Adrenal gland (tissue), 9 donors: ENCODE measurements at regions not wholly inside any gene's neighbourhood (a gene's known extent, or its start where the extent isn't known, plus 50 kb on each side); places are given as distances from the start of the nearest gene placed in this dataset.
"Not testable (repeated sequence)": the region's sequence is repeated elsewhere in the genome, so short reads cannot be mapped to it uniquely, and the experiment has no call there.

ENCODE experiments used
- DNase-seq, 7 donors: peaks; one replicate each; pipeline ENCODE4 v3.0.0-alpha.2; 2019 to 2020
- H3K27ac ChIP-seq, 5 donors: fragments of 200-600 bp; sonication (generic) in 4 of 5; 1 replicate in 3 of 5; 2 replicates in 2 of 5; pipeline versions ENCODE4 v1.5.1 to v1.8.0; 2016 to 2020; ENCODE audit warnings: mild to moderate bottlenecking in 1 of 5
- H3K27me3 ChIP-seq: fragments of 200-600 bp; 2 replicates; pipeline ENCODE4 v1.8.0; 2021
- H3K36me3 ChIP-seq, 2 donors: fragments of 200-600 bp; replicated peaks in 1 of 2; 1 replicate in 1 of 2; 2 replicates in 1 of 2; pipeline versions ENCODE4 v1.5.1 to v1.8.0; 2018 to 2022
- H3K4me1 ChIP-seq, 2 donors: fragments of 200-600 bp; replicated peaks in 1 of 2; 1 replicate in 1 of 2; 2 replicates in 1 of 2; pipeline versions ENCODE4 v1.5.1 to v1.8.0; 2018 to 2021
- H3K4me3 ChIP-seq, 4 donors: fragments of 200-600 bp; sonication (generic) in 3 of 4; one replicate each; pipeline ENCODE4 v1.5.1; 2016 to 2018
- H3K9me3 ChIP-seq, 3 donors: fragments of 200-600 bp; sonication (generic) in 1 of 3; replicated peaks in 1 of 3; 1 replicate in 2 of 3; 2 replicates in 1 of 3; pipeline versions ENCODE4 v1.5.1 to v1.8.0; 2016 to 2021
- POLR2A ChIP-seq, 2 donors: fragments of 450-650 bp; IDR thresholded peaks; one replicate each; pipeline ENCODE4 v1.6.1; 2017; ENCODE audit warnings: antibody characterized with exemption in 2 of 2, mild to moderate bottlenecking in 2 of 2, moderate library complexity in 1 of 2
- WGBS, 4 donors: extraction: QIAGEN DNeasy Blood & Tissue Kit in 2 of 4; methylation state at CpG; one replicate each; pipeline versions ENCODE4 v1.1.5 to v1.1.7; 2013 to 2017; 5-methylcytosine and 5-hydroxymethylcytosine counted together
- intact Hi-C, 2 donors: fragments of 100-400 bp; cut with DNase I; formaldehyde crosslinking; loops; one replicate each; pipeline versions ENCODE4 v1.14.1 to v1.15.0; 2022 to 2023
- TF ChIP-seq, protein P1 (sequence below), 6 experiments: fragments of 450-650 bp in 4 of 6; fragments of 200-600 bp in 2 of 6; sonication (generic) in 1 of 6; IDR thresholded peaks; 1 replicate in 5 of 6; 2 replicates in 1 of 6; pipeline versions ENCODE4 v1.5.1 to v1.8.0; 2016 to 2021; ENCODE audit warnings: antibody characterized with exemption in 6 of 6, mild to moderate bottlenecking in 2 of 6, moderate library complexity in 1 of 6
- donor health status: healthy with polysubstance abuse.
- donor health status: Bipolar disorder and iron deficiency.
- donor health status: DM: yes; HTN: yes; CAD: no.
- donor health status: DM: no; HTN: no; CAD: no.
- donor health status: DM: no; HTN: no; CAD: no.

DNA sequence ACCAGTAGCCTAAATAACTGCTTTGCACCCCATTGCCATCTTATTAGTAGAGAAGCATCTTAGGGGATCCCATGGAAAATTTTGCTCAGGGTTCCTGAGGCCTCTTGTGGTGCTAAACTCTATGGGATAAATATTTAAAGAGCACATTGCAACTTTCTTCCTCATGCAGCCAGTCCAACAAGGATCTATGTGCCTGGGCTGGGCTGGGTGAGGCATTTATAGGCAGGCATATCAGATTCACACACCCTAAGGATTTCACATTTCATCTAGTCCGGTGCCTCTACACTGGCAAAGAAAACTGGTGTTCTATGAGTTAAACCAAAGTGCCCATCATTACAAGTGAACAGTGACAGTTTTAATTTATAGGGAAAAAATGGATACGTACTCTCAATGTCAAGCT, 512.3 kb downstream of the EDEM1 start:
- no peaks in the 10 kb centered on the region for H3K27me3 ChIP-seq
- H3K4me3 ChIP-seq: no peak overlapping the region
- intact Hi-C loops: no loop called here
- no peaks in the 10 kb centered on the region for H3K4me1 ChIP-seq
- TF ChIP-seq, protein P1, sequence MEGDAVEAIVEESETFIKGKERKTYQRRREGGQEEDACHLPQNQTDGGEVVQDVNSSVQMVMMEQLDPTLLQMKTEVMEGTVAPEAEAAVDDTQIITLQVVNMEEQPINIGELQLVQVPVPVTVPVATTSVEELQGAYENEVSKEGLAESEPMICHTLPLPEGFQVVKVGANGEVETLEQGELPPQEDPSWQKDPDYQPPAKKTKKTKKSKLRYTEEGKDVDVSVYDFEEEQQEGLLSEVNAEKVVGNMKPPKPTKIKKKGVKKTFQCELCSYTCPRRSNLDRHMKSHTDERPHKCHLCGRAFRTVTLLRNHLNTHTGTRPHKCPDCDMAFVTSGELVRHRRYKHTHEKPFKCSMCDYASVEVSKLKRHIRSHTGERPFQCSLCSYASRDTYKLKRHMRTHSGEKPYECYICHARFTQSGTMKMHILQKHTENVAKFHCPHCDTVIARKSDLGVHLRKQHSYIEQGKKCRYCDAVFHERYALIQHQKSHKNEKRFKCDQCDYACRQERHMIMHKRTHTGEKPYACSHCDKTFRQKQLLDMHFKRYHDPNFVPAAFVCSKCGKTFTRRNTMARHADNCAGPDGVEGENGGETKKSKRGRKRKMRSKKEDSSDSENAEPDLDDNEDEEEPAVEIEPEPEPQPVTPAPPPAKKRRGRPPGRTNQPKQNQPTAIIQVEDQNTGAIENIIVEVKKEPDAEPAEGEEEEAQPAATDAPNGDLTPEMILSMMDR (IDR thresholded peaks at IDR 0.05): no peak
- TF ChIP-seq POLR2A (IDR thresholded peaks at IDR 0.05): no peak
- H3K27ac ChIP-seq: no peak overlapping the region
- no peak for DNase-seq
- no peaks in the 10 kb centered on the region for H3K36me3 ChIP-seq
- no peaks in the 10 kb centered on the region for H3K9me3 ChIP-seq
- WGBS, 4 donors: 66 to 79% (median 75%) methylated on average over 2 of the region's 2 CpGs

DNA sequence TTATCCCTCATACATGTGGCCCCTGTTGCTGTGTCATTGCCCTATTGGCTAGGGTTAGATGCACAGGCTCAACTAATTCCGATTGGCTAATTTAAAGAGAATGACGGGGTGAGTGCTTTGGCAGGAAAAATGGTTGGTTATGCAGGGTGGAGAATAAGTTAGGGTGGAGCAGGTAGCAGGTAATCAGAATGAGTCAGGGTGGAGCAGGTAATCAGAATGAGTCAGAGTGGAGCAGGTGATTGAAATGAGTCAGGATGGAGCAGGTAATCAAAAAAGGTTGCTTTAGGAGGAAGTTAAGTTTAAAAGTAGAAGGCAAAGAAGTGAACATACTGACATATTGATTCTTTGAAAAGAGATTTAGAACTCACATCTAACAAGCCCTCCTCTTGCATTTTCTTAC, 513.5 kb downstream of the EDEM1 start:
- H3K36me3 ChIP-seq, H3K27ac ChIP-seq, DNase-seq, H3K4me3 ChIP-seq, H3K9me3 ChIP-seq, intact Hi-C loops, H3K4me1 ChIP-seq, H3K27me3 ChIP-seq: not testable (repeated sequence)
- WGBS, 4 donors: 65 to 82% (median 74%) methylated on average over 2 of the region's 2 CpGs

DNA sequence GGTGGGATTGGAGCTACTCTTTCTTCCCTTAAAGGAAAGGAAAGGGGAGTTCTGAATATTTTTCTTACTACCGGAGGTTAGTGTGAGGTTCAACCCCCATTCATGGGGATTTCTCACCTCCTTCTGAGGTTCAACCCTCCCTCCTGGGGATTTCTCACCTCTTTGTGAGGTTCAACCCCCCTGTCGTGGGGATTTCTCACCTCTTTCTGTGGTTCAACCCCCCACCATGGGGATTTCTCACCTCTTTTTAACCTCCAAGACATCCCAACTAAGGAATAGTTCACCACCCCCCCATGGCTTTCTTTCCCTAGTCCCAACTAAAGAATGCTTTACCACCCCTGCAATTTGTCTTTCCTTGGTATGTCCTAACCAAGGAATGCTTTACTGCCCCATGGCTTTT, 520.3 kb downstream of the EDEM1 start:
- Histone ChIP-seq H3K27me3 (no peaks in the 10 kb centered on the region), H3K9me3 (no peaks in the 10 kb centered on the region), H3K4me3 (no peak overlapping the region), H3K36me3 (no peaks in the 10 kb centered on the region), H3K4me1 (no peaks in the 10 kb centered on the region), H3K27ac (no peak overlapping the region)
- no peak for TF ChIP-seq POLR2A (IDR thresholded peaks at IDR 0.05)
- TF ChIP-seq, protein P1 (IDR thresholded peaks at IDR 0.05): no peak
- intact Hi-C loops: no loop called here
- DNase-seq: no peak
- WGBS, 4 donors: 27 to 48% (median 41%) methylated on average over 2 of the region's 2 CpGs

DNA sequence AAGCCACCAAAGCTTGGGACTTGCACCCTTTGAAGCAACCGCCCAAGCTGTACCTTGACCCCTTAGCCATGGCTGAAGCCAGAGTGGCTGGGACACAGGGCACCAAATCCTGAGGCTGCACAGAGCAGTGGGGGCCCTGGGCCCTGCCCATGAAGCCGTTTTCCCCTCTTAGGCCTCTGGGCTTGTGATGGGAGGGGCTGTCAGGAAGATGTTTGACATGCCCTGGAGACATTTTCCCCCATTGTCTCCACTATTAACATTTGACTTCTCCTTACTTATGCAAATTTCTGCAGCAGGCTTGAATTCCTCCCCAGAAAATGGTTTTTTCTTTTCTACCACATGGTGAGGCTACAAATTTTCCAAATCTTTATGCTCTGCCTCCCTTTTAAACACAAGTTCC, 522.2 kb downstream of the EDEM1 start:
- H3K4me1 ChIP-seq: no peaks in the 10 kb centered on the region
- H3K36me3 ChIP-seq: no peaks in the 10 kb centered on the region
- H3K27me3 ChIP-seq: no peaks in the 10 kb centered on the region
- no peak for DNase-seq
- intact Hi-C loops: no loop called here
- H3K9me3 ChIP-seq: no peaks in the 10 kb centered on the region
- WGBS, 4 donors: 54 to 65% (median 59%) methylated on average over 2 of the region's 2 CpGs
- H3K27ac ChIP-seq: no peak overlapping the region
- H3K4me3 ChIP-seq: no peak overlapping the region
- no peak for TF ChIP-seq POLR2A (IDR thresholded peaks at IDR 0.05)
- TF ChIP-seq, protein P1 (IDR thresholded peaks at IDR 0.05): no peak

DNA sequence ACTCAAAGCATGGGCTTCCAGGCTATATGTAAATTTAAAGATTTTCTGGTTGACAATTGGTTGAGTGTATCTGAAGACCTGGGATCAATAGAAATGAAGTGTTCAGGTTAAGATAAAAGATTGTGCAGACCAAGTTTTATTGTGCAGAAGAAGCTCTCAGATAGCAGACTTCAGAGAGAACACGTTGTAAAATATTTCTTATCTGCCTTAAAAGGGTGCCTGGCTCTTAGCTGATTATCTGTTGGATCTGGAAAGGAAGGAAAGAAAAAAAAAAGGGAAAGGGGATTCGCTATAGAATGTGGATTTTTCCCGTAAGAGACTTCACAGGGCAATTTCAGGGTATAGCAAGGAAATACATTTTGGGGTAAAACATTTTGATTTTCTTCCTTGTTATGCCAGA, 523.2 kb downstream of the EDEM1 start:
- intact Hi-C loops: no loop called here
- no peak for DNase-seq
- Histone ChIP-seq H3K4me3 (no peak overlapping the region), H3K36me3 (no peaks in the 10 kb centered on the region), H3K9me3 (no peaks in the 10 kb centered on the region), H3K27ac (no peak overlapping the region), H3K4me1 (no peaks in the 10 kb centered on the region), H3K27me3 (no peaks in the 10 kb centered on the region)
- WGBS, 4 donors: 49 to 59% (median 55%) methylated on average over 3 of the region's 3 CpGs
- TF ChIP-seq POLR2A (IDR thresholded peaks at IDR 0.05): no peak
- TF ChIP-seq, protein P1 (IDR thresholded peaks at IDR 0.05): no peak
